HG03097 (cell line): ENCODE measurements at regions not wholly inside any gene's neighbourhood (a gene's known extent, or its start where the extent isn't known, plus 50 kb on each side); places are given as distances from the start of the nearest gene placed in this dataset.
"Not testable (repeated sequence)": the region's sequence is repeated elsewhere in the genome, so short reads cannot be mapped to it uniquely, and the experiment has no call there.

Experiments used
- ATAC-seq: cut with Tn5 transposase; IDR thresholded peaks from one replicate; pipeline ENCODE4 v1.9.1; 2021; ENCODE audit not compliant: unreplicated experiment, low FRiP score

DNA sequence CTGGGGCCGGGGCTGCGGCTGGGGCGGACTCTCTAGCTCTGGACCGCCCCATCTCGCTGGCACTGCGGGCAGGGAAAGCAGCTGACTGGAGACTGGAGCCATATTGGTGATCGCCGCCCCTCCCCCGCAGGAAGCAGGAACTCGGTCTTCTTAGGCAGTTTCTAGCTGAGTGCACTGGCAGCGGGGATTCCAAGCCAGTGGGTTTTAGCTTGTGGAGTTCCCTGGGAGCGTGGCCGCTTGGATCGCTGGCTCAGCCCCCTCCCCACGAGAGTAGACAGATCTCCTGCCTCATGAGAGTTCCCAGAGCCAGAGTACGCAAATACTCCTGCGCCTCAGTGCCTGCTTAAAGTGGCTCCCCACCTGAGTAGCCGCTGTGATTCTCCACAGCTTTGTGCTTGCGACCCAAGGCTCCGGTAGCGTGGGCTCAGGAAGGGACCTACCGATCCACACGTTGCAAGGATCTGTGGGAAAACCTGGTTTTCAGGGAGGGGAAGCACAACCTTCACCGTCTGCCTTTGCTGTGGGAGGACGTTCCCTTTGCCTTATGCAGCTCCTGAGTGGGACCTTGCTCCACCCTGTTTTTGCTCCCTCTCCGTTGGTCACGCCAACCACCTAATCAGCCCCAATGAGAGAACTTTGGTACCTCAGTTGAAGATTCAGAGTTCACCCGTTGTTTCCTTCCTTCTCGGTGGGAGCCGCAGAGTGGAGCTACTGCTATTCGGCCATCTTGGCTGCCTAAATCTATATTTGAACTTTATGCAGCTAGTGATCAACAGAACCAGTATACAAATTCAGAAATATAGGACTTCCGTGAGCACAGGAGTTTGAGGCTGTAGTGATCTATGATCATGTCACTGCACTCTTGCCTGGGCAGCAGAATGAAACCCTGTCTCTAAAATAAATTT is 803.9 kb upstream of the PCDH10 start:
- ATAC-seq = no peak

DNA sequence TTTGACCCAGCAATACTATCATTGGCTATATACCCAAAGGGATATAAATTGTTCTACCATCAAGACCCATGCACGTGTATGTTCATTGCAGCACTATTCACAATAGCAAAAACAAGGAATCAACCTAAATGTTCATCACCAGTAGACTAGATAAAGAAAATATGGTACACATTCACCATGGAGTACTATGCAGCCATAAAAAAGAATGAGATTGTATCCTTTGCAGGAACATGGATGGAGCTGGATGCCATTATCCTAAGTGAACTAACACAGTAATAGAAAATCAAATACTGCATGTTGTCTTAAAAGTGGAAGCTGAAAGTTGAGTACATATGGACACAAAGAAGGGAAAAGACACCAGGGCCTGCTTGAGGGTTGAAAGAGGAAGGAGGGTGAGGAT is 803.1 kb upstream of the PCDH10 start:
- no peak for ATAC-seq

DNA sequence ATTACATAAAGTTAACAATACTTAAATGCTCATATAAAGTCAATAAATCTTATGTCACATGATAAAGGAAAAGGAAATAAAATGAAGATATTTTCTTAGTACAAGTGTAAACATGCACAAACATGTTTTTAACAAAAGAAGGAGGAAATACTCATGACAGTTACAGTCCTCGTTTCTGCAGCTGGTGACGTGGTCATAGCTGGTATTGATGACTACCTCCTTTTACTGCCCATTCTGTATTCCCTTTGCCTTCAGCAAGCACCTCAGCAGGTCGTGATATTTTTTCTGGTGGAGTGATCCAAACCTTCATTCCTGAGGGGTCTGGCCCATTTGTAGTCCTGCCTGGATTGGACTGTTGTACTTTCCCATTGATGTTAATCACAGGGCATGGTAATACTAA is 797.5 kb upstream of the PCDH10 start:
- ATAC-seq = not testable (repeated sequence)

DNA sequence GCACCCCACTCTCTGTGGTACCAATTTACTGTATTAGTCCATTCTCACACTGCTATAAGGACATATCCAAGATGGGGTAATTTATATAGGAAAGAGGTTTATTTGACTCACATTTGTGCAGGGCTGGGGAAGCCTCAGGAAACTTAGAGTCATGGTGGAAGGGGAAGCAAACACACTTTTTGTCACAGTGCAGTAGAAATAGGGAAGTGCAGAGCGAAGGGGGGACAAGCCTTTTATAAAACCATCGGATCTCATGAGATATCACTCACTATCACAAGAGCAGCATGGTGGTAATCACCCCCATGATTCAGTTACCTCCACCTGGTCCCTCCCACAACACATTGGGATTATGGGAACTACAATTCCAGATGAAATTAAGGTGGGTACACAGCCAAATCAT is 766.9 kb upstream of the PCDH10 start:
- no peak for ATAC-seq

DNA sequence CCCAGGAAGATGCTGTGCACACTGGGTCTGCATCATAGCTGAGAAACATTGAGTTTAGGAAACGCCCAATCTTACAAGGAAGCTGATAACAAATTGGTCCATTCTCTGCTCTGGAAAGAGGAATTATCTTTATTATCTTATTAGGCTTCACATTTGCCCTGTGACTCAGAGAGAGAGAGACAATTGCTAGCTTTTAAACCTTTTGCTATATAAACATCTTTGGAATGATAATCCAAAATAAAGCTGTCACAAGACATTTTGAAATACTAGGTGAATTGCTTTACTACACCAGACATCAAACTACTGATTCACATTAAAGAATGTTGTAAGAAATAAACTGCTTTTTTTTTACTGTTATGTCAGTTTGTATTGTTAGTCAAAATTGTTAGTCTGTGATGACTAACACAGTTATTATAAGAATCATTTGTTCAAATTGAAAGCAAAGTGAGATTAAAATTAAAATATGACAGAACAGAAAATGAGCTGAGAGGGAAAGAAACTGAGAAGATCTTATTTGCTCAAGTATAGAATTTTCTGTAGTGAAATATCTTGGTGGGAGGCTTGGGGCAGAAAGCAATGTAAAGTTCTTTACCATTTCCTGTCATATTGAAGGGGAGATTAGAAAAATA is 765.4 kb upstream of the PCDH10 start:
- no peak for ATAC-seq

DNA sequence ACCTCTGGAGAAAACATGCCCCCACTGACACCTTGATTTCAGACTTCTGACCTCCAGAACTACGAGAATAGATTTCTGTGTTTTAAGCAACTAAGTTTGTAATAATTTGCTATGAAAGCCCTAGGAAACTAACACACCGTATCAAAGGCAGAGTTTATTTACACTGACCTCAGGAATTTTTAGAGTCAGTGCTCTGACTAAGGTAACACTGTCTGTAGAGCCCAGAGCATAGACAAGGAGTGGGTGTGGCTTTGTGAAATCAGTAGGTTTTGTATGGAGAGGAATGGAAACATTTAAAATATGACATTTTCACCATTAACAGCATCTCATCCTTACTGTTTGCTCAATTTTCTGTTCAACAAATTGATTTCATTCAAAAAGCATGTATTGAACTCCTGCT is 764.4 kb upstream of the PCDH10 start:
- ATAC-seq = no peak

DNA sequence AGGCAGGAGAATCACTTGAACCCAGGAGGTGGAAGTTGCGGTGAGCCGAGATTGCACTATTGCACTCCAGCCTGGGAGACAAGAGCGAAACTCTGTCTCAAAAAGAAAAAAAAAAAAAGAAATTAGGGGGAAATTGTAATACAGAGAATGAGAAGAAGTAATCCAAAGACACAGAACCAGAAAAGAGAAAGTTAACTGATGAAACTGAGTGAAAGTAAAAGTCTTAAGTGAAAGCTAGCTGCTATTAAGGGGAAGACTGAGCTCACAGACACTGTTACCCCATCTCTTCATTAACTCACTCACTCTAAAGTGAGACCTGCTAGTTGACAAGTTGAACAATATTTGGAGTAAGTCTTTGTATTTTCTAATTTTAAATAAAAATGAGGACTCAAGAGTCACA is 763.0 kb upstream of the PCDH10 start:
- no peak for ATAC-seq

DNA sequence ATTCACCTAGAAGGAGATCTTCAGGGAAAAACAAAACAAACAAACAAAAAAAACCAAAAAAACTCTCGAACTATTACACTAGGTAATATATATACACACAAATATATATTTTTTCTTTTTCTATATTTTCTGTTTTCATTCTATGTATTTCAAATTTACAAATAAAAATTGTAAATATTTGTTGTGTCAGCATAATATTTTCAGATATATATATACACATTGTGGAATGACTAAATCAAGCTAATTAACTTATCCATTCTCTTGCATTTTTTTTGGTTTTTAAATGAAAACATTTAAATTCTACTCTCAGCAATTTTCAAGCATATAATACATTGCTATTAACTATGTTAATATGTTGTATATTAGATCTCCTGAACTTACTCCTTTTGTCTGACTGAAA is 762.0 kb upstream of the PCDH10 start:
- no peak for ATAC-seq

DNA sequence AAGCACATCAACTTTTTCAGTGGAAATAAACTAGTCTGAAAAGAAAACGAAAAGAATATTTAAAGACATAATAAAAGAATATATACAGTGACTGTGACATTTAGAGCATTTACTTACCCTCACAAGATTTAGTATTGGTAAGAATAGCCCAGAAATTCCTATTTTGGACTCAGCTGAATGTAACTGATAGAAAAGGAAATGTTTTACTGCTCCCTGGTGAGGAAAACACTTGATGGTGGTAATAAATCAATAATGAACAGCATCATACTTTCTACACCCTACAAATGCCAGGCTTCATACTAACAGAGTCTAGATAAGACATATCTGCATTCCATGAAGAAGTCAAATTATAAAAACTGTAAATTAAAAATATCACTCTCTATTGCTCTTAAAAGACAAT is 753.5 kb upstream of the PCDH10 start:
- no peak for ATAC-seq

DNA sequence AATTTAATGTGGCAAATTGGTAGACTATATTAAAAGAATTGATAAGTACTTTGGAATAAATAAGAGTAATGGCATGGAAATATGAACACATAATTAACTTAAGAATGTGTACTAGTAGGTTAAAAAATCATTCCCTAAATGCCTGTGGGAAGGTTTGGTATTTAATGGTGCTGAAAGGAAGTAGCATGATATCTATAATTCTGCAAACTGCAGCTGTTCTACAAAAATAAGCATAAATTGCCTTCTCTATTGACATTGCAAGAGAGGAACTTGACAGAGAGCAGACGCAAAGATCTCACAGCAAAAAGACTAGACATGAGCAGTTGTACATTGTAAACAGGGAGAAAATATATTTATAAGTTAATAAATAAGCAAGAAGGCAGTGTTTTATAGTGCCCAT is 752.5 kb upstream of the PCDH10 start:
- ATAC-seq = no peak

DNA sequence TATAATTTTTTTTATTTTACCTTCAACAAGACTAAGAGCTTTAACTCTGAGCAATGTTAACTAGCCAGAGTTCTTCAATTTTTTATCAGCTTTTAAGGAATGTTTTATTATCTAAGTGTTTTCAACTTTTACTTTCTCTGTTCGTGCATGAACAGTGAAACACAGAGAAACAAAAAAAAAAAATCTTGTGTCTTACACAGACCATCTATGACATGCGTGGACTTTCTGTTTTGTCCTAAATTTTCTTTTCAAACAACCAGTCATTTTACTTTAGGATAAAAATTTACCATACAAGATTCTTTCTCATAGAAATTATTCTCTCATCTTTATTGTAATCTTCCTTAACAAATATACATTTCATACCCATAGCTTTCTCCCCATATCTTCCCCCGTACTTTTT is 731.9 kb upstream of the PCDH10 start:
- no peak for ATAC-seq

DNA sequence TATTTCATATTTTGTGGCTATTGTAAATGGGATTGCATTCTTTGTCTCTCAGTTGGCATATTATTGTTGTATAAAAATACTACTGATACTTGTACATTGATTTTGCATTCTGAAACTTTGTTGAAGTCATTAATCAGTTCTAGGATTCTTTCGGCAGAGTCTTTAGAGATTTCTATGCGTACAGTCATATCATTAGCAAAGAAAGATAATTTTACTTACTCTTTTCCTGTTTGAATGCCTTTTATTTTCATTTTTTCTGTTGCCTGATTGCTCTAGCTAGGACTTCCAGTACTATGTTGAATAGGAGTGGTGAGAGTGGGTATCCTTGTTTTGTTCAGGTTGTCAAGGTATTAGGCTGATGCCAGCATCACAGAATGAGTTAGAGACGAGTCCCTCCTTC is 722.0 kb upstream of the PCDH10 start:
- ATAC-seq = no peak

DNA sequence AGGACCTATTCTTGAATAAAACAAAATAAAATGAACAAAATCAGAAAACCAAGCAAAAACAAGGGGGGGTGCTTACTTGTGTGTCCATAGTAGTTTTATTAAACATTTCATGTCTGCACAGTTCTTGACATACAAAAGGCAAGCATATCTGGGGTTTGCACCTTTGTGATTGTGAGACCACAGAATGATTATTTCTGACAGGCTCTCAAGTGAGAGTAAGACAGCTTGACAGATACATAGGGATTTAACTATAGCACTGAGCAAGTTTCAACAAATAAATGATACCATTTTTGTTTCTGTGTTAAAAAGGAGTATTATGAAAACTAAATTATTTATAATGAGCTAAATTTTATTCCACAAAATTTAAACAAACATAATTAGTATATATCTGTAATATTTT is 712.0 kb upstream of the PCDH10 start:
- ATAC-seq = no peak

DNA sequence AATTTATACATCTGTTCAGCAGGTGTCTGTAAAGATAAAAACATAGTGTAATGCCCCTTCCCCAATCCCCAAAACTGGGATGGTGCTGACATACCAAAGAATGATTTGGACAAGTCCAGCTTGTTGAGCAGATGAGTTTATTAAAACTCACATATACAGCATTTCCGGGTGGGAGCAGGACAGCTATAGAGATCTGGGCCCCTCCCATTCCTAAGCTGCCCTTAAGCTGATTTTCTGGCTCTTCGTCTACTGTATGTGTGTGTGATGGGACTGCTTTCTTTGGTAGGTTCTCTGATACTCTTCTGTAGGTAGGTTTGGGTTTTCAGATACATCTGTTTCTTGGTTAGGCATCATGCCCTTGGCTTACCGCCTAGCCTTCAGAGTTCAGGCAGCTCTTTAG is 703.7 kb upstream of the PCDH10 start:
- ATAC-seq = no peak

DNA sequence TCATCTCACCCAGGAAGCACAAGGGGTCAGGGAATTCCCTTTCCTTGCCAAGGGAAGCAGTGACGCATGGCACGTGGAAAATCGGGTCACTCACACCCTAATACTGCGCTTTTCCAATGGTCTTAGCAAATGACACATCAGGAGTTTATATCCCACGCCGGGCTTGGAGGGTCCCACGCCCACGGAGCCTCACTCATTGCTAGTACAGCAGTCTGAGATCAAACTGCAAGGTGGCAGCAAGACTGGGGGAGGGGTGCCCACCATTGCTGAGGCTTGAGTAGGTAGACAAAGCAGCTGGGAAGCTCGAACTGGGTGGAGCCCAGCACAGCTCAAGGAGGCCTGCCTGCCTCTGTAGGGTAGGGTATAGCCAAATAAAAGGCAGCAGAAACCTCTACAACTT is 691.1 kb upstream of the PCDH10 start:
- not testable (repeated sequence) for ATAC-seq

DNA sequence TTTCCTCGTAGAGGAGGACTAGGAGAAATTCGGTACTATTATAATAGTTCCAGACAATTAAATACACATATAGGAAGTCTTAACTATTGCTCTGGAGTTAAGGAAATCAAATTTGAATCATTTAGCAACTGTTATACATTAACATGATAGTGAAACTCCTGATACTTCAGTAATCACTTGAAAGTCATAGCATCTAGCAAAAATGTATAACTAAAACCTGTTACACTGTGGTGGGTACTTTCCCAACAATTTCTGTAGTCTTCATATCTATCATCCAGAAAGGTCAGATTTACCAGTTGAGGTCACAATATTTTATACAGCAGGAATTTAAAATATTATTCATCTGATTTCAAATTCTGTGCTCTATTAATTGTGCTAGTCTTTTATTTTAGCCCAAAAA is 669.6 kb upstream of the PCDH10 start:
- ATAC-seq = peak; percentile 84

DNA sequence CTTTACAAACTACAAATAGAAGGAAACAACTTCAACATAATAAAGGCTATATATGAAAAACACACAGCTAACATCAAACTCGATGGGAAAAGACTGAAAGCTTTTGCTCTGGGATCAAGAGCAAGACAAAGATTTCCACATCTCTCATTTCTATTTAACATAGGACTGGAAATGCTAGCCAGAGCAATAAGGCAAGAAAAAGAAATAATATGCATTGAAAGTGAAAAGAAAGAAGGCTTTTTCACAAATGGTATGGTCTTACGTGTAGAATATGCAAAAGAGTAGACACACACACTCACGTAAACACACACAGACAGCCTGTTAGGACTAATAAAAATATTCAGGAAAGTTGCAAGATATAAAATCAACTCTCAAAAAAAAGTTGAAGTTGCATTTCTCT is 660.5 kb upstream of the PCDH10 start:
- no peak for ATAC-seq

DNA sequence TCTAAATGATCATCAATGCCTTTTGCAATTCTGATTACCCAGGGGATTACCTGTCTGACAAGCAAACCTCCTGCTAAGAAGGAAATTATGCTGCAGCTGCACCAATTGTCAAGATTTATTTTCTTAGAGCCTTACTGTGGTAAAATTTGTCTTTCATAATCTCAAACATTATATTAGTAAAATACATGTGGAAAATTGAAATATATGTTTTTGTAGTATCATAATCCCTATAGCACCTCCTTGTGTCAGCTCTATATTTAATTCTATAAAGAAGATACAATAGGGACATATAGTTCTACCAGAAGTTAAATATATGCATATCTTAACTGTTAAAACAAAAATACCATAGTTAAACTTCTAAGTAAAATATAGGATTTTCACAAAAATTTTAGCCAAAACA is 655.6 kb upstream of the PCDH10 start:
- no peak for ATAC-seq

DNA sequence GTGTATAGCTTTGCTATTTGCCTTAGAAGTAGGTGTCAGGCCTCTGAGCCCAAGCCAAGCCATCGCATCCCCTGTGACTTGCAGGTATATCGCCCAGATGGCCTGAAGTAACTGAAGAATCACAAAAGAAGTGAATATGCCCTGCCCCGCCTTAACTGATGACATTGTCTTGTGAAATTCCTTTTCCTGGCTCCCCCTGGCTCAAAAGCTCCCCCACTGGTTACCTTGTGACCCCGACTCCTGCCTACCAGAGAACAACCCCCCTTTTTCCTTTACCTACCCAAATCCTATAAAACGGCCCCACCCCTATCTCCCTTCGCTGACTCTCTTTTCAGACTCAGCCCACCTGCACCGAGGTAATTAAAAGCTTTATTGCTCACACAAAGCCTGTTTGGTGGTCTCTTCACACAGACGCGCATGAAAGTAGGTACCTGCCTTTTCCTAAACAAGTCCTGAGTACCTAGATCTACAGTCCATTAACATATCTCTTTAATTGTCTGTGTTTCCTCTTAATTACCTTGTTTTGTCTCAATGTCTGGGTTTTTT is 653.8 kb upstream of the PCDH10 start:
- not testable (repeated sequence) for ATAC-seq

DNA sequence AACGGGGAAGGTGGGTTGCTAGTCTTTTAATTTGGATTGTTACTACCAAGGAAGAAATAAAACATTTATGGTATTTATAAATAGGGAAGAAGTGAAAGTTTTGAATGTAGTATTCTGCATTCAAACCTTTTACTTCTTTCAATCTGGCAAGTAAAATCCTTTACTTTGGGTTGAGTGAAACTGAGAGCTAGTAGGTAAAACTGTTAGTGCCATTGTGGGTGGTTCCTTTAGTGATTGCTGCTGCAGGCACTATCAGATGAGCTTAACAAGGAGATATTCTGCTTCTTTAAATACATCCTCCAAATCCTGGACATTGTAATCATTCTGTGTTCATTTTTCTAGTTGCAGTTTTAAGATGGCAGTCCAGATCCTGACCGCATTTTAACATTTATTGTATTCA is 650.9 kb upstream of the PCDH10 start:
- ATAC-seq = no peak

DNA sequence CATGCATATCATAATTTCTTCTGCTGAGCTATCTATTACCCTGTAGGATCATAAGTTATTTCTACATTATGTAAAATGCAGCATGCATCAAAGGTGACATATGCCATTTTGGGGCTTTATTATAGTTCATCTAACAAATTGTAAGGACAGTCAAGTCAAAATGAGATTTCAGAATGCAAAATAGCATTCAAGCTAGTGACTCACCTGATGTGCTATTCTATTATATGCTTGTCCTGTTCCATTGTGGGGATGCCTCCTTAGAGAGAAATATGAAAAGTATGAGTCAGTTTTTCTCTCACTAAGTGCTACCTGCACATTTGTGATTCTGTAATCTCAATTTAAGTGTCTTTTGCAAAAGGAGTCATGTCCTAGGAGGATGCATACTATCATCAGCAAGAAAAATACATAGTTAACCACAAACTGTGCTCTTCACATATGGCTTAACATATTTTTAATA is 647.0 kb upstream of the PCDH10 start:
- ATAC-seq = no peak

DNA sequence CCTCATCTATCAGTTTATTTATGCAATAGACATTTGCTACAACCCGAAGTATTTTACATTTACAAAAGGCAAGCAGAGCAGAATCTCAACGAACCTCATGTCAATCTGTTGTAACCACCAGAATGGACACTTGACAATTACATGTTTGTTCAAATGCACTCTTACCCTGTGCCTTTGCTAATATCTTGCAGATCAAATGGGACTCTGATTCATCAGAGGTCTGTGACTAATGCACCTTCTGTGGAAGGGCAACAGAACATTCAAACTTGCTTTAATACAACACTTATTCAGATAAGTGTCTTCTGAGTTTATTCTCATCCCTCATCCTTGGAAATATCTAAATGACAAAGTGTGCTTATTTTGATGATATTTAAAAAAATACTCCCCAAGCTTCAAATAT is 644.7 kb upstream of the PCDH10 start:
- no peak for ATAC-seq
